ENCODE measurements at regions not wholly inside any gene's neighbourhood (a gene's known extent, or its start where the extent isn't known, plus 50 kb on each side); places are given as distances from the start of the nearest gene placed in this dataset.

DNA sequence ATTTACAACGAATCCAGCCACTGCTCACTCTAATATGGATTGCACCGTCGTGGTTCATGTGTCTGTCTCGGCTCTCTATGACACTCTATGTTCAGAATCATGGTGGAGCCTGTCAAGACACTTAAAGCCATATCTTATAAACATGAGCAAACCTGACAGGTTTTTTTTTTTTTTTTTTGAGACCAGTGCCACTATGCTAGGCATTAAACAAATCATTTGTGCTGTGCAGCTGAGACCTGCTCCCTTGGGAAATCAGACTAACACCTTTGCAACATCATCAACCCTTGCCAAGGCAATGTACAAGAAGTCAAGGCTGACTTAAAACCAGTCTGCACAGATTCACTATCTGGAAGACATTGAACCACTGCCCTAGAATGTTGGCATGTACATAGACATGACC lies 181.2 kb upstream of the ANK3 start:
- no peaks in the 10 kb centered on the region for H3K27me3 Mint-ChIP-seq
- peaks cover 50% of the 10 kb centered on the region for H3K4me1 Mint-ChIP-seq
- no peaks in the 10 kb centered on the region for H3K9me3 Mint-ChIP-seq
- peaks cover 1% of the 10 kb centered on the region for H3K36me3 Mint-ChIP-seq (ENCODE audit: insufficient read depth)
- no peak overlapping the region for H3K4me3 Mint-ChIP-seq
- ATAC-seq (replicated peaks; ENCODE audit: extremely low read depth, poor library complexity, severe bottlenecking) (no peak), DNase-seq (ENCODE audit: low spot score in 2 of 2) (no peak)
- no peak overlapping the region for H3K27ac Mint-ChIP-seq (ENCODE audit: low read depth)

DNA sequence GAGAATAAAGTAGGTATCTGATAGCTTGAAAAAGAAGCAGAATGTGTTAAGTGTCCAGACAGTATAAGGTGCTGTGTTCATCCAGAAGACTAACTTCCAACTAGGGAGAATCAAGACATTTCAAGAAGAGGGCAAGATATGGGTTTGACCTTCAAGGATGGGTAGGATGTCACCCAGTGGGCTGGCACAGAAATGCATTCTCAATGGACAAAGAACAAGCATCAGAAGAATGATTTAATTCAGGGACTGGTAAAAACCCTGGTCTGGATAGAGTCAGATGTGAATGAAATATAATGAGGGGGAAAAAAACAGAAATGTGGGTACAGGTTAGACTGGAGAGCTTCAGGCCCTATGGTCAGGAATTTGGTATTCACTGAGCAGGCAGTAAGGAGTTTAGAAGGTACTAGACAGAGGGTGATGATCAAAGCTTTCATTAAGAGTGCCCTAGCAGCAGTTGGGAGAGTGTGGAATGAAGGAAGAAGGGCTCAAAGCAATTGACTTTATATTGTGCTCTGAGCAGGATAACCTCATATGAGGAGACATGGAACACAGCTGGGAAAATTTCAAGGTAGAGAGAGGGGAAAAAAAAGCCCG lies 180.7 kb upstream of the ANK3 start:
- Mint-ChIP-seq H3K36me3 (ENCODE audit: insufficient read depth) (no peaks in the 10 kb centered on the region), H3K9me3 (peaks cover 4% of the 10 kb centered on the region), H3K27me3 (no peaks in the 10 kb centered on the region), H3K27ac (ENCODE audit: low read depth) (no peak overlapping the region), H3K4me3 (no peak overlapping the region), H3K4me1 (peaks cover 55% of the 10 kb centered on the region)
- DNase-seq (ENCODE audit: low spot score in 2 of 2) (no peak), ATAC-seq (replicated peaks; ENCODE audit: extremely low read depth, poor library complexity, severe bottlenecking) (no peak)

DNA sequence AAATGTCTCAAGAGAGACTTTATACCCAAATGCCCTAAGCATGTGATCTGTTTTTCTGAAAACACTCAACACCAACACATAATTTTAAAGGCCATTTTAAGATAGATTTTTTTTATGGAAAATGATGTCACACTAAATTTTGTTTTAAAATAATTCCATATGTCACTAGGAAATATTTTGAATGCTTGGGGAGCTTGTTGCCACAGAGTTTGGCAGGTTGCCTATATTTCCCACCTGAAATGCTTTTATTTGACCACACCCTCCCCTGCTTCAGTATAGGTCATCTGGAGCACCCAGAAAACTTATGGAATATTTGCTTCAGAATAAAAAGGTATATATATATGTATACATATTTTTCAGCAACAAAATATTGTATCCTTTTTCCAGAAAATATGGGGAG lies 180.0 kb upstream of the ANK3 start:
- H3K27me3 Mint-ChIP-seq = no peaks in the 10 kb centered on the region
- H3K36me3 Mint-ChIP-seq (ENCODE audit: insufficient read depth) = no peaks in the 10 kb centered on the region
- no peak for DNase-seq (ENCODE audit: low spot score in 2 of 2)
- ATAC-seq (replicated peaks; ENCODE audit: extremely low read depth, poor library complexity, severe bottlenecking) = no peak
- H3K27ac Mint-ChIP-seq (ENCODE audit: low read depth) = no peak overlapping the region
- H3K9me3 Mint-ChIP-seq = peaks cover 6% of the 10 kb centered on the region
- H3K4me3 Mint-ChIP-seq = no peak overlapping the region
- peaks cover 56% of the 10 kb centered on the region for H3K4me1 Mint-ChIP-seq

DNA sequence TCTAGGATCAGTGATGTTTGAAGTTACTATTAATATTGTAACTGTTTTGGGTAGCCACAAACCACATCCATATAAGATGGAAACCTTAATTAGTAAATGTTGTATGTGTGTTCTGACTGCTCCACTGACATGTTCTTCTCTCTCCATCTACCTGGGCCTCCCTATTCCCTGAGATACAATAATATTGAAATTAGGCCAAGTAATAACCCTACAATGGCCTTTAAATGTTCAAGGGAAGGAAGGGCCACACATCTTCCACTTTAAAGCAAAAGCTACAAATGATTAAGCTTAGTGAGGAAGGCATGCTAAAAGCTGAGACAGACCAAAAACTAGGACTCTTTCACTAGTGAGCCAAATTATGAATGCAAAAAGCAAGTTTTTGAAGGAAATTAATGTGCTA lies 176.4 kb upstream of the ANK3 start:
- Mint-ChIP-seq H3K9me3 (peaks cover 6% of the 10 kb centered on the region), H3K4me1 (peaks cover 36% of the 10 kb centered on the region), H3K27me3 (no peaks in the 10 kb centered on the region), H3K4me3 (no peak overlapping the region), H3K36me3 (ENCODE audit: insufficient read depth) (peaks cover 2% of the 10 kb centered on the region), H3K27ac (ENCODE audit: low read depth) (no peak overlapping the region)
- DNase-seq (ENCODE audit: low spot score in 2 of 2) = no peak
- ATAC-seq (replicated peaks; ENCODE audit: extremely low read depth, poor library complexity, severe bottlenecking) = no peak

DNA sequence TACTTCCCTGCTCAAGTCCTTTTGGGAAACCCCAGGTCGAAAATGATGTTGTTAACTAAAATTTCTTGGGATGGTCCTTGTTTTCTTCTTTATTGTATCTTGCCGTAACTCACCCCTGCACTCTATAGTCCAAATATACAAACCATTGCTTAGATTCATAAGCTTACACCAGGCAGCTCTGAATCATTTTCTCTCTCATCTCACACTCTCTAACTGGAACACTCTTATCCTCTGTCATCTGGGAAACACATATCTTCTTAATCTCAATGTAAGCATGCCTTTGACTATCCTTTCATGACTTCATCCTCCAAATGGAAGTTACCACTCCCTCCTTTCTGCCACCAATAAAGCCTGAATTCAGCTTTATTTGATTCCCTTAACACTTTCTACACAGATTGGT lies 175.8 kb upstream of the ANK3 start:
- H3K27me3 Mint-ChIP-seq = no peaks in the 10 kb centered on the region
- H3K4me1 Mint-ChIP-seq = peaks cover 33% of the 10 kb centered on the region
- no peak overlapping the region for H3K4me3 Mint-ChIP-seq
- DNase-seq (ENCODE audit: low spot score in 2 of 2) (no peak), ATAC-seq (replicated peaks; ENCODE audit: extremely low read depth, poor library complexity, severe bottlenecking) (no peak)
- peaks cover 2% of the 10 kb centered on the region for H3K36me3 Mint-ChIP-seq (ENCODE audit: insufficient read depth)
- H3K27ac Mint-ChIP-seq (ENCODE audit: low read depth) = peak overlapping the region; percentile 5
- peaks cover 6% of the 10 kb centered on the region for H3K9me3 Mint-ChIP-seq

DNA sequence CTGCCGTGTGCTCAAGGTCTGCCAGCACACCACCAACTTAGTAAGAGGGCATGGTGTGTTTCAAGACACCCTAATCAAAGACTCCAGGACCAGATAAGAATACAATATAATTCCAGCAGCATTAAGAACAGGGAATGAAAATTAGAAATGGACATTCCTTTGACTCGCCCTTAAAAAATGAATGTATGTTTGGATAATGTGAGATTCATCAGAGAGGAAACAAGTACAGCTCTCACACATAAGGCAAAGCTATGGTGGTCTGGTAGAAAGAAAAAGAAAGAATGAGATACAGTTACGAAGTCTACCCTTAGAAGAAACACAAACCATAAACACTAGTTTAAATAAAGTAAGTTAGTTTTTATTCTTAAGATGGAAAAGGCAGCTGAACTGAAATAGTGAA lies 174.8 kb upstream of the ANK3 start:
- H3K9me3 Mint-ChIP-seq = peaks cover 6% of the 10 kb centered on the region
- H3K36me3 Mint-ChIP-seq (ENCODE audit: insufficient read depth) = peaks cover 2% of the 10 kb centered on the region
- H3K27me3 Mint-ChIP-seq = no peaks in the 10 kb centered on the region
- no peak overlapping the region for H3K27ac Mint-ChIP-seq (ENCODE audit: low read depth)
- peaks cover 31% of the 10 kb centered on the region for H3K4me1 Mint-ChIP-seq
- DNase-seq (ENCODE audit: low spot score in 2 of 2) (no peak), ATAC-seq (replicated peaks; ENCODE audit: extremely low read depth, poor library complexity, severe bottlenecking) (no peak)
- H3K4me3 Mint-ChIP-seq = no peak overlapping the region

DNA sequence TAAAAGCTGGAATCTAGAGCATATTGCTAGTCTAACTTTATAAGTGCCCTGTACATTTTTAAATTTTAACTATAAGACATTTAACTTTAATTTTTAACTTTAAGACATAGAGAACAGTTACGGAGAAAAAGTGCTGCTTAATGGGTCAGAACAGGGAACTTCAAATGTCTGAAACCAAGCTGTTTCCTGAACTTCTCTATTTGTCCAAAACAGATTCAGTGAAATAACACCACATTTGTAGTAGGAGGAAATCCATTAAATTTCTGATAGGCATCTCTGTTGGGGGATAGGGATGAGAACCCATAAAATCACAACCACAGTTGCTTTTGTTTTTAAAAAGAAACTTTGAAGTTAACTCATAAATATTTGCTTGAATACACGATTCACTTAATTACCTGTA lies 170.8 kb upstream of the ANK3 start:
- Mint-ChIP-seq H3K4me3 (no peak overlapping the region), H3K4me1 (peaks cover 9% of the 10 kb centered on the region), H3K36me3 (ENCODE audit: insufficient read depth) (peaks cover 7% of the 10 kb centered on the region), H3K27me3 (no peaks in the 10 kb centered on the region), H3K27ac (ENCODE audit: low read depth) (no peak overlapping the region), H3K9me3 (peaks cover 2% of the 10 kb centered on the region)
- DNase-seq (ENCODE audit: low spot score in 2 of 2) = no peak
- ATAC-seq (replicated peaks; ENCODE audit: extremely low read depth, poor library complexity, severe bottlenecking) = no peak

DNA sequence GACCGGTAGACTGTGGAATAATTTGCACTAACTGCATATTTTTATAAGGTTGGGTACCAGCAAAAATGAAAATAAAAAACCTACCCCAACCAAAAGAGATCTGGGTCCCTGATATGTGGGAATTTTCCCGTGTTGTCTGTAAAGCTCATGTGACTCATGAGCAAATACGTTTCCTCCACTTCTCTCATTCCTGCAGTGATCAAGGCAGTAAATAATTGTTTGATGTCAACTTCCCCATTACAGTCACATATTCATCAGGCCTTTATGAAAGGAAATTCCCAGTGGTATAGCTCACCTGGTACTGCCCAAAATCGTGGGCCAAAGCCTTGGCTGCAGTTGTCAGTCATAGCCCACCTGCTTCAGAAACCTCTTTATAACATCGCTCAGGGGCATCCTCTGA lies 166.0 kb upstream of the ANK3 start:
- H3K9me3 Mint-ChIP-seq = no peaks in the 10 kb centered on the region
- no peak for ATAC-seq (replicated peaks; ENCODE audit: extremely low read depth, poor library complexity, severe bottlenecking)
- H3K27ac Mint-ChIP-seq (ENCODE audit: low read depth) = no peak overlapping the region
- H3K36me3 Mint-ChIP-seq (ENCODE audit: insufficient read depth) = peaks cover 6% of the 10 kb centered on the region
- no peak overlapping the region for H3K4me3 Mint-ChIP-seq
- DNase-seq (ENCODE audit: low spot score in 2 of 2) = no peak
- H3K27me3 Mint-ChIP-seq = no peaks in the 10 kb centered on the region
- peaks cover 7% of the 10 kb centered on the region for H3K4me1 Mint-ChIP-seq

DNA sequence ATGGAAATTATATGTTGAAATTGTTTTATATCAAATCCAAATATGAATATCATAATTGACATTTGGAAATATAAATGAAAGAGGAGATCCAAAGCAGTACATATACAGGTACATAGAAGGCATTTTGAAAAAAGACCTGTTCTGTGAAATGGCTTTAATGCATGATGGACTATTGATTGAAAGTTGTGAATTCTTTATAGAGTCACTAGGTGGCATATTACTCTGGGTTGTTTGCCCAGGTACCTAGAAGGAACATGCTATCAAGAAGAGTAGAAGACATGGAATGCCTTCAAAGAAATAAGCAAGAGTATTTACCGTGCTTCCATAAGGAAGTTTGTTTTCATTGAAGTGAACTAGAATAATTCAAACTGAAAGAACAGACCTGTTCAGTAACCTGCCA lies 160.0 kb upstream of the ANK3 start:
- H3K27me3 Mint-ChIP-seq = no peaks in the 10 kb centered on the region
- H3K27ac Mint-ChIP-seq (ENCODE audit: low read depth) = no peak overlapping the region
- DNase-seq (ENCODE audit: low spot score in 2 of 2) = no peak
- H3K36me3 Mint-ChIP-seq (ENCODE audit: insufficient read depth) = no peaks in the 10 kb centered on the region
- no peak overlapping the region for H3K4me3 Mint-ChIP-seq
- peak; percentile 36 for ATAC-seq (replicated peaks; ENCODE audit: extremely low read depth, poor library complexity, severe bottlenecking)
- H3K4me1 Mint-ChIP-seq = no peaks in the 10 kb centered on the region
- no peaks in the 10 kb centered on the region for H3K9me3 Mint-ChIP-seq

DNA sequence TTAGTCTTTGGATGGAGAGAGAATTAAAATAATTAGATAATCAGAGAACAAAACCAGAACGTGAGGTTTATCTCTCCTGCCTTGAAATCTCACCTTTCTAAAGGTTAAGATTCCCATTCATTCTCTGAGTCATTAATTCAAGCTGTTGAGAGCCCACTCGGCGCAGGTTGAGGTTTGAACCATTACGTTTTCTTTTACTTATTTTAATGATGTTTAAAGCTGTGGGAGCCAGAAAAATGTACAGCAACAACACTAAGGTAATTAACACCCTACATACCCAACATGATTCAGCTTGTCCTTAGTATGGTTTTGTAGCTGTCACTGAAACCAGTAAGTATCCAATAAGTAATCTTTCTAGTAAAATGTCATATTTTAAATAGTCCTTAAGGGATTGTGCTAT lies 153.0 kb upstream of the ANK3 start:
- Mint-ChIP-seq H3K27ac (ENCODE audit: low read depth) (no peak overlapping the region), H3K4me1 (peaks cover 6% of the 10 kb centered on the region), H3K36me3 (ENCODE audit: insufficient read depth) (no peaks in the 10 kb centered on the region), H3K27me3 (no peaks in the 10 kb centered on the region), H3K4me3 (no peak overlapping the region), H3K9me3 (no peaks in the 10 kb centered on the region)
- no peak for ATAC-seq (replicated peaks; ENCODE audit: extremely low read depth, poor library complexity, severe bottlenecking)
- DNase-seq (ENCODE audit: low spot score in 2 of 2) = no peak

DNA sequence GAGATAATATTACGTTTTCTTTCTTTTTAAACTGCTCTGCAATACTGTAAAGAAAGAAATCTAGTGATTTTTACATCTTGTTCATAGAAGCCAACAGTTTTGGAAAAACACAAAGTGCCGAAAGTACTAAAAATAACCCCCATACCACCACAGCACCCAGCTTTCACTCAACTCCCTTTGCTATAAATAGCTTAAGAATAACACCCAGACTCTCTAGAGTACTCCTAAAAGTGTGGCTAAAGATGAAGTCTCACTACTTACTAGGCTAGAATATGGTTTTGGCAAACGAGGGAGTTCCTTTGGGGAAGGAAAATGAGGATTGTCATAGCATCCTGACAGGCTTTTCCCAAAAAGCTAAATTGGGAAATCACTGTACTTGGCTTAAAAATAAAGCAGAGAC lies 151.8 kb upstream of the ANK3 start:
- no peaks in the 10 kb centered on the region for H3K9me3 Mint-ChIP-seq
- H3K4me1 Mint-ChIP-seq = peaks cover 11% of the 10 kb centered on the region
- H3K27ac Mint-ChIP-seq (ENCODE audit: low read depth) = no peak overlapping the region

DNA sequence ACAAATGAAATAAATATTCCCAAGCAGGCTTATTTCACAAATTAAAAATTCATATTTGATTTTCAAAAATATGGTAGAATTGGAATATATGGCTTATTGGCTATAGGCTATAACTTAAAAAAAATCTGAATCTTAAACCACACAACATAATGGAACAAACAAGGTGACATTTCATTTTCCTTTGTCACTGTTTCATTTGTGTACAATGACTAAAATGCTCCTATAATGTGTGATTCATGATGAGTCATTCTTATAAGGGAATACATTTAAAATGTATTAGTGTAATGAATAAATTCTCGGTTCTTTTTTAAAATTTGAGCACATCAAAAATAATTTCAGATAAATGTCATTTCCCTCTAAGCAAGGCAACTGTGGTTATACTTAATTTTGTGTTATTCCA lies 148.0 kb upstream of the ANK3 start:
- ATAC-seq (replicated peaks; ENCODE audit: extremely low read depth, poor library complexity, severe bottlenecking) (no peak), DNase-seq (ENCODE audit: low spot score in 2 of 2) (no peak)
- H3K4me3 Mint-ChIP-seq = no peak overlapping the region
- no peaks in the 10 kb centered on the region for H3K9me3 Mint-ChIP-seq
- no peaks in the 10 kb centered on the region for H3K27me3 Mint-ChIP-seq
- no peaks in the 10 kb centered on the region for H3K36me3 Mint-ChIP-seq (ENCODE audit: insufficient read depth)
- no peak overlapping the region for H3K27ac Mint-ChIP-seq (ENCODE audit: low read depth)
- H3K4me1 Mint-ChIP-seq = peaks cover 25% of the 10 kb centered on the region

More for the DNA sequence above, 151.8 kb upstream of the ANK3 start:
- ATAC-seq (replicated peaks; ENCODE audit: extremely low read depth, poor library complexity, severe bottlenecking) (no peak), DNase-seq (ENCODE audit: low spot score in 2 of 2) (no peak)
- Mint-ChIP-seq H3K4me3 (no peak overlapping the region), H3K27me3 (no peaks in the 10 kb centered on the region), H3K36me3 (ENCODE audit: insufficient read depth) (no peaks in the 10 kb centered on the region)

DNA sequence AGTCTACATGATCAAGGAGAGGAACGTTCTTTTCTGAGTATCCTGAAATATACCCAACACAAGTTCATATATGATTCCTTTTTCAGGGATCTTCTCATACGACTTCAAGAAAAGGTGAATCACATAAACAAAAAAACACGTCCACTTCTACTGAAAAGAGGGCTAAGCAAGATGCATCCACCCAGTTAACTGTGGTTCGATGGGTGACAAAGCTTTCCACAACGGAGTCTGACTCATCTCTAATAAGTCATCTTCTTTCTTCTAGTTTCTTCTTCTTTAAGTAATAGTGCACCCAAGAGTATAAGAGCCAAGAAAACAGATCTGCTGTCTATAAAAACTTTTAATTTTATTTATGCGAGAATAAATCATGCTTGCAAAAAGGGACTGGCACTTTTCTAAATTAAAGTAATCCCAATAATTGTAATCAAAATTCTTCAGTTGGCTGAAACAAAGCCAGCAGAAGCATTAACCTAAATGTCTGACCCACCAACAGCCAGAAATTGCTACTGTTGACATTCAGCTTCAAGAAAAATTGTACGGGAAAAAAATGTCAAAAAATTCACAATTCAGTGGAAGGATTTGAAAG lies 146.9 kb upstream of the ANK3 start:
- no peaks in the 10 kb centered on the region for H3K9me3 Mint-ChIP-seq
- no peaks in the 10 kb centered on the region for H3K27me3 Mint-ChIP-seq
- no peak overlapping the region for H3K4me3 Mint-ChIP-seq
- no peak overlapping the region for H3K27ac Mint-ChIP-seq (ENCODE audit: low read depth)
- ATAC-seq (replicated peaks; ENCODE audit: extremely low read depth, poor library complexity, severe bottlenecking) (no peak), DNase-seq (ENCODE audit: low spot score in 2 of 2) (no peak)
- H3K36me3 Mint-ChIP-seq (ENCODE audit: insufficient read depth) = no peaks in the 10 kb centered on the region
- peaks cover 25% of the 10 kb centered on the region for H3K4me1 Mint-ChIP-seq
